Hepatocyte (in vitro differentiated cells): ENCODE measurements at regions not wholly inside any gene's neighbourhood (a gene's known extent, or its start where the extent isn't known, plus 50 kb on each side); places are given as distances from the start of the nearest gene placed in this dataset.

Experiments used
- DNase-seq: peaks from one replicate; pipeline ENCODE4 v3.0.0-alpha.2; 2016; ENCODE audit warnings: low spot score
- H2AFZ ChIP-seq: fragments of 200-600 bp; sonication (generic); 2 replicates; pipeline ENCODE4 v1.6.0; 2016; ENCODE audit warnings: antibody characterized with exemption, mild to moderate bottlenecking
- H3K27ac ChIP-seq: fragments of 200-600 bp; sonication (generic); 2 replicates; pipeline ENCODE4 v1.5.1; 2016; ENCODE audit warnings: mild to moderate bottlenecking
- H3K27me3 ChIP-seq: fragments of 200-600 bp; sonication (generic); 2 replicates; pipeline ENCODE4 v1.6.1; 2016
- H3K36me3 ChIP-seq: fragments of 200-600 bp; sonication (generic); replicated peaks from 2 replicates; pipeline ENCODE4 v1.5.1; 2016; ENCODE audit warnings: low read depth; ENCODE audit not compliant: insufficient read depth
- H3K4me1 ChIP-seq: fragments of 200-600 bp; sonication (generic); 2 replicates; pipeline ENCODE4 v1.5.1; 2016; ENCODE audit warnings: mild to moderate bottlenecking, moderate library complexity; ENCODE audit not compliant: insufficient read depth
- H3K4me2 ChIP-seq: fragments of 200-600 bp; sonication (generic); 2 replicates; pipeline ENCODE4 v1.6.0; 2016
- H3K4me3 ChIP-seq: fragments of 200-600 bp; sonication (generic); 2 replicates; pipeline ENCODE4 v1.5.1; 2016; ENCODE audit warnings: mild to moderate bottlenecking
- H3K79me2 ChIP-seq: fragments of 200-600 bp; sonication (generic); 2 replicates; pipeline ENCODE4 v1.6.0; 2017; ENCODE audit warnings: mild to moderate bottlenecking
- H3K9me2 ChIP-seq: fragments of 200-600 bp; sonication (generic); replicated peaks from 2 replicates; pipeline ENCODE4 v1.6.0; 2017; ENCODE audit warnings: mild to moderate bottlenecking; ENCODE audit not compliant: insufficient read depth
- H3K9me3 ChIP-seq: fragments of 200-600 bp; sonication (generic); 2 replicates; pipeline ENCODE4 v1.5.1; 2016; ENCODE audit warnings: low read depth, mild to moderate bottlenecking
- H4K20me1 ChIP-seq: fragments of 200-600 bp; sonication (generic); 2 replicates; pipeline ENCODE4 v1.6.0; 2016; ENCODE audit warnings: mild to moderate bottlenecking; ENCODE audit not compliant: insufficient read depth, poor library complexity, severe bottlenecking
- EZH2 ChIP-seq: fragments of 200-600 bp; sonication (generic); IDR thresholded peaks from 2 replicates; pipeline ENCODE4 v1.6.1; 2016; ENCODE audit warnings: antibody characterized with exemption, mild to moderate bottlenecking, borderline replicate concordance
- EZH2phosphoT487 ChIP-seq: fragments of 200-600 bp; sonication (generic); IDR thresholded peaks from one replicate; pipeline ENCODE4 v1.6.1; 2018; ENCODE audit warnings: antibody characterized with exemption, mild to moderate bottlenecking, low read depth, moderate library complexity; ENCODE audit not compliant: unreplicated experiment, severe bottlenecking
- WGBS: methylation state at CpG from one replicate; pipeline ENCODE4 v1.1.6; 2016; ENCODE audit warnings: low lambda C conversion rate; ENCODE audit errors: missing lambda C conversion rate; 5-methylcytosine and 5-hydroxymethylcytosine counted together
- TF ChIP-seq, protein P1 (sequence below): fragments of 200-600 bp; sonication (generic); IDR thresholded peaks from 2 replicates; pipeline ENCODE4 v1.5.1; 2016; ENCODE audit warnings: antibody characterized with exemption, mild to moderate bottlenecking; ENCODE audit not compliant: poor library complexity

DNA sequence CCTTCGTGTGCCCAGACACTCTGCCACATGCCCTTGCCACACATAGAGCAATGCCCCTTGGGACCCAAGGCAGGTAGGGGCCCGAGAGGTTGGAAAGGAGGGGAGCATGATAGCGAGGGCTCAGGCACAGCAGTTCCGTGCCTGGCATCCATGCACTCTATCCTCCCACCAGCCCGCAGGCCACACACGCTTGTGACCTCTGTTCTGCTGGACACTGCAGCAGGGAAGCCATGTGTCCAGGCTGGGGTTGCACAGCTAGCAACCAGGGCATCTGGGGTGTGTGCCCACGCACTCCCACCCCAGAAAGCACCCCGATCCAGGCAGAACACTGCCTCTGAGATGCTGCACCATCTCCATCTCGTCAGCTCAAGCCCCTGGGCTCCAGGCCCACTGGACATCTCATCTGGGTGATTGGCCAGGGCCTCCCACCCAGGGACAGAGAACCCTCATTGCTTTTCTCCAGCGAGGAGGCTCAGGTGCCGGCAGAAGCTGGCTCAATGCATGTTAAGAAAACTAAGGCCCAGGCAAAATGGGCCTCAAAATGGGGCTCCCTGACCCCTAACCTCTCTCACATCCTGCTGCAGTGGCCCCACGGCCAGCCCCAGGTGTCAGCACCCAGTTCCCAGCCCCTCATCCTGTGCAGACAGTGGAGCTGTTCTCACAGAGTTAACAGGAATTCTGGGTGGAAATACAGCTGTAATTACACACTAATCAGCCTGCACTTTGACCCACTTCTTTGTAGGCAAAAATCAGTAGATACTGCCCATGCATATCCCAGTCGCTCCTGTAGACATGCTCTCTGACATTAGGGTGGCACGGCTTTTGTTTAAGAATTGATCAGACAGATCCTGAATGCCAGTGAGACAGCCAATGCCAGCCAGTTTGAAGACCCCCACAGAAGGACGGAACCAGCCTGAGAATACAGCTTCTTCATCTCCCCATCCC lies 173.9 kb upstream of the B3GAT1 start:
- H3K9me2 ChIP-seq: no peaks in the 10 kb centered on the region
- TF ChIP-seq EZH2phosphoT487 (no peak), EZH2 (no peak)
- TF ChIP-seq, protein P1, sequence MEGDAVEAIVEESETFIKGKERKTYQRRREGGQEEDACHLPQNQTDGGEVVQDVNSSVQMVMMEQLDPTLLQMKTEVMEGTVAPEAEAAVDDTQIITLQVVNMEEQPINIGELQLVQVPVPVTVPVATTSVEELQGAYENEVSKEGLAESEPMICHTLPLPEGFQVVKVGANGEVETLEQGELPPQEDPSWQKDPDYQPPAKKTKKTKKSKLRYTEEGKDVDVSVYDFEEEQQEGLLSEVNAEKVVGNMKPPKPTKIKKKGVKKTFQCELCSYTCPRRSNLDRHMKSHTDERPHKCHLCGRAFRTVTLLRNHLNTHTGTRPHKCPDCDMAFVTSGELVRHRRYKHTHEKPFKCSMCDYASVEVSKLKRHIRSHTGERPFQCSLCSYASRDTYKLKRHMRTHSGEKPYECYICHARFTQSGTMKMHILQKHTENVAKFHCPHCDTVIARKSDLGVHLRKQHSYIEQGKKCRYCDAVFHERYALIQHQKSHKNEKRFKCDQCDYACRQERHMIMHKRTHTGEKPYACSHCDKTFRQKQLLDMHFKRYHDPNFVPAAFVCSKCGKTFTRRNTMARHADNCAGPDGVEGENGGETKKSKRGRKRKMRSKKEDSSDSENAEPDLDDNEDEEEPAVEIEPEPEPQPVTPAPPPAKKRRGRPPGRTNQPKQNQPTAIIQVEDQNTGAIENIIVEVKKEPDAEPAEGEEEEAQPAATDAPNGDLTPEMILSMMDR: no peak
- H3K4me1 ChIP-seq: peaks cover 4% of the 10 kb centered on the region

DNA sequence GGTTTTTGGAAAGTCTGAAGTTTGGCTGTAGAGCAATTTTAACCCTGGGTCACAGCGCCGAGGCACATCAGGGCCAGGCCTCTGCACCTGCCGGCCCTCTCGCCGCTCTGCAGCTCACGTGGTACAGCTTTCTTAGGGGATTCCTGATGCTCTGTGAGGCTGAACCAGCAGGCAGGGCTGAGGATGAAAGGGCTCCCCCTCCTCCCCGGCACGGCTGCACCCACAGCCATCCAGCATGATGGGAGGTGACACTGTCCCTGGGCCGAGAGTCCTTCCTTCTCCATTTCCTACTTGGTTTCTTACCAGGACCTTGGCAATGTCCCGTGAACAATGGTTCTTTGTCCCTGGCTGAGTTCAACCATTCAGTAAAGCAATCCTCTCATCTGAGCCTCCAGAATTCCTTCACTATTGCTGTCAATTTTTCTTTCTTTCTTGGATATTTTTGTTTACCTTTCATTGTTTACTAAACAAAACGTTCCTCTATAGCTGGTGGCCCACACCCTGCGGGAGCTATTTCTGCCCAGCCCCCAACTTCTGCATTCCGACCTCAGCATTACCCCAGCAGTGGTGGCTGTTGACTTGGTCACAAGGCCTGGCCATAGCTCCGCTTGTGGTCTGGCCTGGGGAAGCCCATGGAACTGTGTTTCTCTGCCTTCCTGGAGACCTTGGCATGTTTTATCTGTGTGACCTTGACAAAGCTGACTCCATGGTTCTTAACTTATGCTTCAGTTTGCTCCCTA lies 172.8 kb upstream of the B3GAT1 start:
- Histone ChIP-seq H3K4me3 (no peak overlapping the region), H3K9me3 (no peaks in the 10 kb centered on the region), H4K20me1 (no peaks in the 10 kb centered on the region), H3K27ac (no peak overlapping the region), H3K4me2 (no peak overlapping the region), H3K79me2 (no peaks in the 10 kb centered on the region), H3K4me1 (peaks cover 4% of the 10 kb centered on the region), H3K27me3 (no peaks in the 10 kb centered on the region), H3K36me3 (no peaks in the 10 kb centered on the region), H3K9me2 (no peaks in the 10 kb centered on the region), H2AFZ (no peak overlapping the region)
- WGBS: 81% methylated on average over 14 of the region's 14 CpGs
- no peak for DNase-seq
- no peak for TF ChIP-seq EZH2phosphoT487
- TF ChIP-seq, protein P1: no peak
- no peak for TF ChIP-seq EZH2

More for the DNA sequence above, 173.9 kb upstream of the B3GAT1 start:
- 85% methylated on average over 15 of the region's 15 CpGs for WGBS
- Histone ChIP-seq H4K20me1 (no peaks in the 10 kb centered on the region), H3K36me3 (no peaks in the 10 kb centered on the region), H3K27me3 (no peaks in the 10 kb centered on the region), H3K9me3 (no peaks in the 10 kb centered on the region), H3K27ac (no peak overlapping the region), H2AFZ (no peak overlapping the region), H3K4me3 (no peak overlapping the region), H3K79me2 (no peaks in the 10 kb centered on the region), H3K4me2 (no peak overlapping the region)
- DNase-seq: no peak

- H3K4me2 ChIP-seq: no peak overlapping the region
- H3K4me1 ChIP-seq: peaks cover 4% of the 10 kb centered on the region
- no peak overlapping the region for H2AFZ ChIP-seq
- no peak for DNase-seq
- no peaks in the 10 kb centered on the region for H3K36me3 ChIP-seq
- H3K27me3 ChIP-seq: no peaks in the 10 kb centered on the region
- no peak overlapping the region for H3K27ac ChIP-seq
- H3K4me3 ChIP-seq: no peak overlapping the region
- H3K9me3 ChIP-seq: no peaks in the 10 kb centered on the region
- no peaks in the 10 kb centered on the region for H4K20me1 ChIP-seq
- TF ChIP-seq, protein P1: no peak
- TF ChIP-seq EZH2phosphoT487 (no peak), EZH2 (no peak)
- no peaks in the 10 kb centered on the region for H3K79me2 ChIP-seq
- 87% methylated on average over 15 of the region's 15 CpGs for WGBS
- H3K9me2 ChIP-seq: no peaks in the 10 kb centered on the region
Observed at GRCh38 chr11:134584001-134584561, 172.0 kb upstream of the B3GAT1 start.
